GM18870 (cell line): ENCODE measurements at regions not wholly inside any gene's neighbourhood (a gene's known extent, or its start where the extent isn't known, plus 50 kb on each side); places are given as distances from the start of the nearest gene placed in this dataset.
A peak's percentile ranks its signal among the peaks of the same experiment; 100 is the strongest.
"Not testable (repeated sequence)": the region's sequence is repeated elsewhere in the genome, so short reads cannot be mapped to it uniquely, and the experiment has no call there.

ENCODE experiments used
- ATAC-seq: cut with Tn5 transposase; IDR thresholded peaks from one replicate; pipeline ENCODE4 v1.9.1; 2021; ENCODE audit warnings: moderate library complexity; ENCODE audit not compliant: unreplicated experiment

DNA sequence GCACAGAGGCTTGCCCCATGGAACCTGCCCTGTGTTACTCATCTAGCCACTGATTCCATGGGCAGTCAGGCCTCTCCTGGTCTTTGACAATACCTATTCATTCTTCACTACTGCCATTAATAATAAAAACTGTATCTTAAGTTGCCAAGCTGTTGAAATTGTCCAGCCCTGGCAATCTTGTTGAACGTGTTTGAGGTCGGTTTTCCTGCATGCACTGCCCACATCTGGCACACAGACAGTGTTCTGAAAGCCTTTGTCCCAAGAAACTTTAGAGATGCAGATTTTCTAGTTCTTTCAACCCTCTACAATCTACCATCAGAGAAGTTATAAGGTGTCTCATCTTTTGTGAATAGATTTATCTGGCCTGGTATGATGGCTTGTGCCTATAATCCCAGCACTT, 567.2 kb upstream of the NECTIN3 start:
- no peak for ATAC-seq

DNA sequence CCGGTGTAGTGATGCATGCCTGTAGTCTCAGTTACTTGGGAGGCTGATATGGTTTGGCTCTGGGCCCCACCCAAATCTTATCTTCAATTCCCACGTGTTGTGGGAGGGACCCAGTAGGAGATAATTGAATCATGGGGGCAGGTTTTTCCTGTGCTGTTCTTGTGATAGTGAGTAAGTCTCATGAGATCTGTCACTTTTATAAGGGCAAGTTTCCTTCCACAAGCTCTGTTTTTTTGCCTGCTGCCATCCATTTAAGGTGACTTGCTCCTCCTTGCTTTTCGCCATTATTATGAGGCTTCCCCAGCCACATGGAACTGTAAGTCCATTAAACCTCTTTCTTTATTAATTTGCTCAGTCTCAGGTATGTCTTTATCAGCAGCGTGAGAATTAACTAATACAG, 566.7 kb upstream of the NECTIN3 start:
- no peak for ATAC-seq

DNA sequence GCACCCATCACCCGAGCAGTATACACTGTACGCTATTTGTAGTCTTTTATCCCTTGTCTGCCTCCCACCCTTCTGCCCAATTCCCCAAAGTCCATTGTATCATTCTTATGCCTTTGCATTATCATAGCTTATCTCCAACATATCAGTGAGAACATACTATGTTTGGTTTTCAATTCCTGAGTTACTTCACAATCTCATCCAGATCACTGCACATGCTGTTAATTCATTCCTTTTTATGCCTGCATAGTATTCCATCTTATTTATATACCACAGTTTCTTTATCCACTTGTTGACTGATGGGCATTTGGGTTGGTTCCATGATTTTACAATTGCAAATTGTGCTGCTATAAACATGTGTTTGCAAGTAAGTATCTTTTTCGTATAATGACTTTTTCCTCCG, 564.7 kb upstream of the NECTIN3 start:
- no peak for ATAC-seq

DNA sequence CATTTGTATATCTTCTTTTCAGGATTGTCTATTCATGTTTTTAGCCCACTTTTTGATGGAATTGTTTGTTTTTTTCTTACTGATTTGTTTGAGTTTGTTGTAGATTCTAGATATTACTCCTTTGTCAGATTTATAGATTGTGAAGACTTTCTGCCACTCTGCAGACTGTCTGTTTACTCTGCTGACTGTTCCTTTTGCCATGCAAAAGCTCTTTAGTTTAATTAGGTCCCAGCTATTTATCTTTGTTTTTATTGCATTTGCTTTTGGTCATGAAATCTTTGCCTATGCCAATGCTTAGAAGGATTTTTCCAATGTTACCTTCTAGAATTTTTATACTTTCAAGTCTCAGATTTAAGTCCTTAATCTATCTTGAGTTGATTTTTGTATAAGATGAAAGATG, 564.0 kb upstream of the NECTIN3 start:
- ATAC-seq = not testable (repeated sequence)

DNA sequence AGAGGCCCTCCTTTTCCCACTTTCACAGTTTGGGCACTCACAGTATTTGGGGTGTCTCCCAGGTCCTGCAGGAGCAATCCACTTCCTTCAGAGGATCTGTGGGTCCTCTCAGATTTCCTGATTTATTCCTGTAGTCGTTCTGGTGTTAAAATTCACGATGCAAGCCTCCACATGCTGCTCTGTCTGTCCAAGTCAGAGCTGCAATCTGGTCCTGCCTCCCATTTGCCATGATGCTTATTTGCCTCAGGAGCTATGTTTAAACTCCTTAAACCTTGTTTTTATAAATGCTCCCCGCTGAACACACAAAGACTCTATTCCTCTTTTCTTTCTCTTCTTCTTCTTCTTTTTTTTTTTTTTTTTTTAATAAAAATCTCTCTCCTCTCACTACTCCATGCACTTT, 558.7 kb upstream of the NECTIN3 start:
- no peak for ATAC-seq

DNA sequence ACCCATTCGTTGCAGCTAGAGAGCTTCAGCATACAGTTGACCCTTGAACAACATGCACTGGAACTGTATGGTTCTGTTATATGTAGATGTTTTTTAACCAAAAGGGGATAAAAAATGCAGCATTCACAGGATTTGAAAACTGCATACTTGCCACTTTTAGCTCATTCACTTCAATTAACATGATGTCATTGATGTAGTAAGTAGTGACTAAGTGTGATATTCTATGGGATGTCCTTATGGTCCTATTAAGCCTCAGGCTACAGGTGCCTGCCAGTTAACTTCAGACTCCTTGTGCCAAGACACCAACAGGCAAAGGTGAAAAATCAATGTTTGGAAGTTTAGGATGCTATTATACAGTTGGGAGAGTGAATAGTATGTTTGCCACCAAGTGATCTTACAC, 553.6 kb upstream of the NECTIN3 start:
- ATAC-seq = no peak

DNA sequence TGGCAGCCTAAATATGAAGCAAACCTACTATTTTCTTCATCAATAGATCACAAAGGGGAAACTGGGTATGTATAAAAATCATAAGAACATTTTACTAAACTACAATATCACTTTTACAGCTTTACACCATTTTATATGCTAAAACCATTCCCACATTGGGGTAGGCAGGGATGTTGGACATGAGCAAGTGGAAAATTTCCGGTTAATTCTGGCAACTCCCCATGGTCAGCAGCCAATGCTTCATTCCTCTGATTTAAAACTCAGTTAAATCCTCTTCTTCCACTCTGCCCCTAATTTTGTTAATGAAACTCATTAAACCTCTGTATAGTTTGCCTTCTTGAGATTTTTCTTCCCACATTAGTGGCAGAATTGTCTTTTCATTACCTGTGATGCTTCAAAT, 552.5 kb upstream of the NECTIN3 start:
- ATAC-seq = no peak

DNA sequence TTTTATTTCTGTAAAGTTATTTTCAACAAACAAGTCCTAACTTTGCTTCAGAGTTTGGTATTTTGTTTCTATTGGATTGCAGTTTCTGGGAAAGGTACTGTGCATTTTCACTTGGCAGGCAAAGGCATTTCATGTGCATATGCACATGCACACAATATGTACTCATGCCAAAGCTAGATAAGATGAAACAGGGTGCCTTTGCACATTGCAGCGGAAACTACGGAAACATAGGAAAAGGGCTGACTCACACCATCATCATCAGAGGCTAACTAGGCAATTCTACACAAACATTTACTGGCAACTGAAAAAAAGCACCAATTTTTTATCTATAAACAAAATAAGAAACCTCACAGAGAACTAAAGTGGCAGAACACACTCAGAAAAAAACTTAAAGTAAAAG, 550.6 kb upstream of the NECTIN3 start:
- ATAC-seq = no peak

DNA sequence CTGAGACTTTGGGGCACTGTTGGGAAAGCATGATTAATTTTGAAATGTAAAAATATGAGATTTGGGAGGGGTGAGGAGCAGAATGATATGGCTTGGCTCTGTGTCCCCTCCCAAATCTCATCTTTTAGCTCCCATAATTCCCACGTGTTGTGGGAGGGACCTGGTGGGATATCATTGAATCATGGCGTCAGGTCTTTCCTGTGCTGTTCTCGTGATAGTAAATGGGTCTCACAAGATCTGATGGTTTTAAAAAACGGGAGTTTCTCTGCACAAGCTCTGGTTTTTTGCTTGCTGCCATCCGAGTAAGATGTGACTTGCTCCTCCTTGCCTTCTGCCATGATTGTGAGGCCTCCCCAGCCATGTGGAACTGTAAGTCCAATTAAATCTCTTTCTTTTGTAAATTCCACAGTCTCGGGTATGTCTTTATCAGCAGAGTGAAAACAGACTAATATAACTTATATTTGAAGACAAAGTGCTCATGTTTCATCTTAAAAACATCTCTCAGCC, 546.0 kb upstream of the NECTIN3 start:
- ATAC-seq = not testable (repeated sequence)

DNA sequence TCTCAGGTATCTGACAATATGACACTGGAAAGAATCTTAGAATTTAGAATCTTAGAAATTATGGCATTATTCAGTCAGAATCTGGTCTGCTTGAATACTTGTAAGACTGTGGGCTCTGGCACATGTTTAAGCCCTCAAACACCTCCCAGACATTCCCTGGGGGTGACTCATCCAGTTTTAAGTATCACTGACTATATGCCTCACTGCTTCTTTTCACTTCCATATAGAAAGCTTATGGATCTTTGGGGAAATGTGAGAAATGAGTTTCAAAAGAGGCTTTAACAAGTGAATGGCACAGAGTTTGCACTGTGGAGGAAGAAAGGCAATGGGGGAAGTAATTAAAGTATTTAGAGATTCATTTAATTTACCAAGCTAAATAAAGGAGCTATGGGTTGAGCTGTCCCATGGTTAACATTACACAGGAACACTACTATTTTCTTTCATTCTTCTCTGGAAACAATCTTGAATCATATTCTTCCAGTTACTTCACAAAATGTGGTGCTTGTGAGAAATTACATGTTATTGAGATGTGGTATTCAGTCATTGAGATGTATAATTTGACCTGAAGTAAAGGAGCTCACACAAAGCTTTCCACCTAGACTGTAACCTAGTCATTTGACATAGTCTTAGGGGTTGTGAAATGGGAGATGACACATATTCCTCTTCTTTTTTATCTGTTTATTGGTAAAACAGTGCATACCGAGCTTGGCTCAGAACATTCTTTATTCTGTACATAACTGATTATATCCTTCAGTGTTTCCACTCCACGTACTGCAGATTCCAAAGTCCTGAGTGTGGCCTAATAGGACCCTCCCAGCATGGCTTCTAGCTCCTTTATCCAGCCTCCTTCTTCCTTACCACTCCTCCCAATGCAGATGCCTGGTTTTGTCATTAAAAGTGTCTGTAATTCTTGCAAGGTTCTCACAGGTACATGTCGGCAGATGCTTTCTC, 544.6 kb upstream of the NECTIN3 start:
- ATAC-seq = no peak

DNA sequence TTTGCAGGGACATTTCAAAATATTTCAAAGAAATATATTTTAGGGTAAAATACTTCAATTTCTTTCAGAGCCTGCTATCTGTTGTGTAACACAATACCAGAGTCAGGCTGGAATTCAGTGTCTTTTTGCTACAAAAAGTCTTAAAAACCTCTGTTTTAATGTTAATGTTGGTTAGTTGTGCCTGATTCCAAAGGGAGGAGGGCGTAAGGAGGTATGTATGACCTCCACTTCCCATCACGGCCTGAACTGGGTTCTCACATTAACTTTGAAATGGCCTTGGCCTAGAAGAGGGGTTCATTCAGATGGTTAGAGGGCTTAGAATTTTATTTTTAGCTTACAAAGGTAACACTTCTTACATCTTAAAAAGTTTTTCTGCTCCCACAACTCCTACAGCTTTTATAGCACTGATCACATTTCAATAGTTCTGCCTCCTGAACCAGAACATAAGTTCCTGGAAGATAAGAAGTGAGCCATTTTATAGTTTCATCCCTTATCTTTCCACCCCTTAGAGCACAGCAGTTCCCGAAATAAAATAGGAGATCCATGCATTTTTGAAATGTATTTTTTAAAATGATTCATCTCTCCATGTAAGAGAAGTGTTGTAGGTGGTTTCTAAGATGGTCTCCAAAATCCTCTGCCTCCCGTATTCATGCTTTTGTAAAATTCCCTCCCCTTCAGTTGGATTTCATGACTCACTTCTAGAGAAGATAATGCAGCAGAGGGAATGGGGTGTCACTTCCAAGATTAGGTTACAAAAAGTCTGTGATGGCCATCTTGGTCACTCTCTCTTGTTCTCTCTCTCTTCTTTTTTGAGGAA, 543.1 kb upstream of the NECTIN3 start:
- ATAC-seq = no peak

DNA sequence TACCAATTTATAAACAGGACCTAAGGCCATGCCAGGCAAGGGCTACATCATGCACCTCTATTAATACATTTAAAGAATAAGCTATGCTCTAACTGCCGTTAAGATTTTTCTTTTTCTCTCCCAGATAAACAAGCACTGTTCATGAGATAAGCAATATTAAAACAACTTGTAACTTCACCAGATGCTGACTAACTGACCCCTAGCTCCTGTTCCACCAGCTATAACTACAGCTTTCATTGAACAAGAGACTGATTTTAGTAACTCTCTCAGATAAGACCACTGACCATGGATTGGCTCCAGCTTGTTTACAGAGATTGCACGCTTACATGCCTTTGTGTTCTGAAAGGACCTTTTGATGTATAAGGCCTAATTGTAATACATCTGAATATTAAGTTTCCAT, 540.7 kb upstream of the NECTIN3 start:
- no peak for ATAC-seq

DNA sequence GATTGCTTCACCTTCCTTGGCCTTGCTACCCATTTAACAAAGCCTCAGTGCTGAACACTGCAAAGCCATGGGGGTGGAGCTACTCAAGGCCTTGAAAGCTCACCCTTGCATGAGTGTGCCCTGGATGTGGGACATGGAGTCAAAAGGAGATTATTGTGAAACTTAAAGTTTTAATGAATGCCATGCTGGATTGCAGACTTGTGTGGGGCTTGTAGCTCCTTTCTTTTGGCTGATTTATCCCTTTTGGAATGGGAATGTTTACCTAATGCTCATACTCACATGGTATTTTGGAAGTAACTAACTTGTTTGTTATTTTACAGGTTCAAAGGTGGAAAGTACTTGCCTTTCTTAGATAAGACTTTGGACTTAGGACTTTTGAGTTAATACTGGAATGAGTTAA, 538.5 kb upstream of the NECTIN3 start:
- no peak for ATAC-seq

DNA sequence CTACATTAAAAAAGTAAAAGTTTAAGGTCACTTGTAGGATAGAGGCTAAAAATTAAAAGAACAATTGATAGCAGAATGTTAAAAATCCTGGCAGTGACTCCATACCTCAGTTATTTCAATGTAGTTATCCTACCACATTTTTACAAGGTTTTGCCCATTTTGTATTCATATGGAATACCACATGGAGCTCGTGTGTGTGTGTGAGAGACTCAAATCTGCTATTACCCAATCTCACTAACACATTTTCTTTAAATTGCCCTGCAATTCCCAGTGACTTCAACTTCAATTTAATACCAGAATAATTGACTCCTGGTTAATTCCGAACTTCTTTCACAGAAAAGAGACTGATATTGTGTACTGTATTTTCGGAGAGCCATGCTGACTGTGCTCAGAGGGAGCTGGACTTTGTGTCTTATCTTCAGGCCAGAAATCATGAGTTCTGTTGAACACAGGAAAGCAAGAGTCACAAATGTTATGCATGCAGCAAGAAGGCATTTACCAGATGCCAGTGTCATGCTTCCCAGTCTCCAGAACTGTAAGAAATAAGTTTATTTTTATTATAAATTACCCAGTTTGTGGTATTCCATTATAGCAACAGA, 529.0 kb upstream of the NECTIN3 start:
- ATAC-seq = no peak

DNA sequence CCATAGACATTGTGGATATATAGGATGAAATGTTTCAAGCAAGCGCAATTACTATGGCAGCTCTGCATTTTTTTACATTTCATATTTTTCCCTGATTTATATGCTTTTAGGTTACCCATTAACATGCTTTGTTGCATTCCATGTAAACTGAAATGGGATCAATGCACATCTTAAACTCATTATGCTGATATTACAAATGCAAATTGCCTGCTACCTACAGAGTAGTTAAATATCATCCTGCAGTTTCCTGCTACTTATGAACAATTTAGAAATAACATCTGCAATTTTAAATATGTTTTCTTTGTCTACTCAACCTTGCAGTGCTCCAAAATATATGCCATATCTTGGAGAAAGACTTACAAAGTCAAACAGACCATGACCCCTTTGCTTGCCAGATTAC, 526.9 kb upstream of the NECTIN3 start:
- no peak for ATAC-seq

DNA sequence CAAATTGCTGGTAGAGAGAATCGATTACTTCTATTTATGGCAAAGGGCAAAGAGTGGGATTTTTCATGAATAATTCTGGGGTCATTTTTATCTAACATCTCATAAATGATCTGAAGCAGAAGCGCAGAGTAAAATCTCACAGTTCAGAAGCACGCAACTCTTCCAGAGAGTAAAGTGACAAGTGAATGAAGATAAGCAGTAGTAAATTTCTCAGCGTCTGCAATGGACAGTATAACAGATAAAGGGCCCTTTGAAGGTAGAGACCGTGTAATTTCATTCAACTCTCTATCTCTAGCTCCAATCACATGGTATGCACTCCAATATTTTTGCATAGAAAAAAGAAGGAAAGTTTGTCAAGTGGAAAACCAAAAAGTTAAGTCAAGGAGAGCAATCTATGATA, 521.1 kb upstream of the NECTIN3 start:
- no peak for ATAC-seq

DNA sequence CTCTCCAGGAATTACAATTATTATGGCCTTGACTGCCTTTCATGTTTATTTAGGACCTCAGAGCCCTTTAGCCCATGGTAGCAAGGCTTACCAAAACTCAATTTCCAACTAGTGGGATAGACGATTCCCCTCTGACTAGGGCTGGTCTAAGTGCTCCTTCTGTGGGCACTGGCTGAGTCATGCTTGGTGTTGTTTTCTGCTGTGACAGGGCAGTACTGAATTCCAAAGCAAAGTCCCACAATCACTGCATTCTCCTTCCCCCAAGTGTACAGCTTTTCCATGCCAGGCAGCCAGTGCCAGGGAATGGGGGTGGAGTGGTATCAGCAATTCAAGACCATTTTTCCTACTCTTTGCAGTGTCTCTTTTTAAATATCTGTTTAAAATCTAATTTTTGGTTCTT, 509.0 kb upstream of the NECTIN3 start:
- no peak for ATAC-seq

DNA sequence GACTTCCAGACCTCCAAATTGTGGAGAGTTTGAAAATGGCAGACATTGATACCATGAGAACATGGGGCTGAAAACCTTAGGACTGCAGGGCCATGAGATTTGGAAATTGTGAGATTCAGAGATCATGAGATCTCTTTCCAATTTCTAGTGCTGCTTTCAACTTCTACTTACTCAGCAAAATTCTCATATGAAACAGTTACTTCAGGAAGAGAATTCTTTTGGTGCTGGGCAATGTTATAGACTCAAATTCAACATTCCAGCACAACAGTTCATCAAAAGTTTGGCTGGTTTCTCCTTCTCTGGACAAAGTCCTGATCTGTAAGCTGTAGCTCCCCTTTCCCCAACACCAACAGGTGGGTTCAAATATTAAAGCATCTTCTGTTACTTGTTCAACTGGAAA, 506.9 kb upstream of the NECTIN3 start:
- ATAC-seq = no peak

DNA sequence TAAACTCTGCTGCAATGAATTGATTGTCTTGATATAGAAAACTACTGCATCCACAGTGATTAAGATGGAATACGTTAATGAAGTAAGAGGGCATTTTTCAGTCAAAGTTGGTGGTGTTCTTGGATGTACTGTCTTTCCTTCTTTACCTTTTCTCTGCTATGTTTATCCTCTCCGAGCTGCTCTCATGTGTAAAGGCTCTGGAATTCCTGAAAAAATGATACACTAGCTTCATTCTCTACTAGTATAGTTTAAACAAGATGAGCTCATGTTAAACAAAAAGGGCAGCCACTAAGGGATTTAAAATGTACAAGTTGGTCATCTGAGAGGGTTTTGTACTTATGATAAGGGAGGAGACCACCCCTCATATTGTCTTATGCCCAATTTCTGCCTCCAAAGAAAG, 504.6 kb upstream of the NECTIN3 start:
- no peak for ATAC-seq

DNA sequence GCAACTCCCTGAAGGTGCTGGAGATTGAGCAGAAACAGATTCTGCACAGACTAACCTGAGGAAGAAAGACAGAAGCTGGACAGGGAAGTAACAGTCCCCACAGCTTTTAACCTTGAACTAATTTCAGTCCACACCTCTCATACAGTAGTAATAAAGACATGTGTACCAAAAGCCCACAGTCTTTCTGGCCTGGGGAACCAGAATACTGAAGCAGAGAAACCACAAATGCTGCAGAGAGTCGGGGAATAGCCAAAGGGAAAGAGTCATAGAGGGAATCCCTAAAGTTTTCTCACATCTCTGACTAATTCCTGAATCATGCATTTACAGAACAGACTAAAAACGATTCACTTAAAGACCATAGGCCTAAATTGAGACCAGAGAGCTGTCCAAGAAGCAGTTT, 503.4 kb upstream of the NECTIN3 start:
- ATAC-seq = peak; percentile 84

DNA sequence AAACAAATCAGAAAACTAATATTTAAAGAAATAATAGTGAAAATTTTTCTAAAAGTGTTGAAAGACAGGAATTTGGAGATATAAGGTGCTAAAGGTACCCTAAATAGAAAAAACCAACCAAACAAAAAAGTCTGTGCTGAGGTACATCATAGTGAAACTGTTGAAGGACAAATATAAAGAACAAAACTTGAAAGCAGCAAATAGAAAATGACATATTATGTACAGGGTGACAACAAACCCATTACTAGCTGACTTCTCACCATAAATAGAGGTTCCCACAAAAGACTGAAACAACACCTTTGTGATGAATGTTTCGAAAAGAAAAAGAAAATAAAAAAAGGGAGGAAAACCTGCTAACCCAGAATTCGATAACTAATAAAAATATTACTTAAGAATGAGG, 502.5 kb upstream of the NECTIN3 start:
- peak; percentile 75 for ATAC-seq

DNA sequence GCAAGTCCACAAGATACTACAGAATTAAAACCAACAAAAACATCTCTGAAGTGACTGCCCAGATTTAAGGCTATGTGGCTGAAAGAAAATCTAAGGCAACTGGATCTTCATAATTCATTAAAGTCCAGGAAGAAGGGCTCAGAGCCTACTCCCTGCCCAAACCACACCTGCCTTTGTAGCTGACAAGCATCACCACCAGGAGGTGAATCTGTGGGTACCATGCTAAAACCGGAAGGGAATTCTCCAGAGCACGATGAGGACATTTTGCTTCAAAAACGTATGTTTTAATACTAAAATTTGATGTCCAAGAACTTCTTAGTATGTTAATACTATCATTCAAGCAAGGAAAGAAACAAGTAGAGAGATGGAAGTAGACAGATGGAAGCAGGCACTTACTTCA, 495.9 kb upstream of the NECTIN3 start:
- no peak for ATAC-seq
